ENCODE measurements at regions not wholly inside any gene's neighbourhood (a gene's known extent, or its start where the extent isn't known, plus 50 kb on each side); places are given as distances from the start of the nearest gene placed in this dataset.

- no peak overlapping the region for H3K4me2 ChIP-seq
- H3K9ac ChIP-seq = no peak overlapping the region
Observed at GRCh38 chr14:98859301-98859700, 412.7 kb downstream of the BCL11B start.

GRCh38 chr14:98864211-98864610, 407.8 kb downstream of the BCL11B start:
- no peaks in the 10 kb centered on the region for H3K27me3 ChIP-seq
- H3K4me2 ChIP-seq = no peak overlapping the region

More at GRCh38 chr14:98859301-98859700, 412.7 kb downstream of the BCL11B start:
- Histone ChIP-seq H3K9me3 (replicated peaks in 1 of 11) (no peaks in the 10 kb centered on the region), H3K4me1 (no peaks in the 10 kb centered on the region), H3K27ac (no peak overlapping the region), H3K4me3 (no peak overlapping the region), H4K20me1 (no peaks in the 10 kb centered on the region), H3K36me3 (no peaks in the 10 kb centered on the region), H3K27me3 (no peaks in the 10 kb centered on the region)
- TF ChIP-seq Cebpa-rat (IDR thresholded peaks at IDR 0.05) = no peak

GRCh38 chr14:98867146-98867545, 404.9 kb downstream of the BCL11B start:
- no peak overlapping the region for H3K4me2 ChIP-seq
- TF ChIP-seq Cebpa-rat (IDR thresholded peaks at IDR 0.05) = no peak
- no peak overlapping the region for H3K27ac ChIP-seq
- H3K27me3 ChIP-seq = no peaks in the 10 kb centered on the region
- no peaks in the 10 kb centered on the region for H3K4me1 ChIP-seq
- H3K36me3 ChIP-seq = no peaks in the 10 kb centered on the region
- no peaks in the 10 kb centered on the region for H3K9me3 ChIP-seq (replicated peaks in 1 of 11)
- H3K9ac ChIP-seq = no peak overlapping the region
- H4K20me1 ChIP-seq = no peaks in the 10 kb centered on the region
- H3K4me3 ChIP-seq = no peak overlapping the region

More at GRCh38 chr14:98864211-98864610, 407.8 kb downstream of the BCL11B start:
- no peak for TF ChIP-seq Cebpa-rat (IDR thresholded peaks at IDR 0.05)
- no peaks in the 10 kb centered on the region for H3K4me1 ChIP-seq
- no peaks in the 10 kb centered on the region for H3K36me3 ChIP-seq
- no peaks in the 10 kb centered on the region for H4K20me1 ChIP-seq
- no peak overlapping the region for H3K27ac ChIP-seq
- no peaks in the 10 kb centered on the region for H3K9me3 ChIP-seq (replicated peaks in 1 of 11)
- no peak overlapping the region for H3K4me3 ChIP-seq
- H3K9ac ChIP-seq = no peak overlapping the region

- no peaks in the 10 kb centered on the region for H4K20me1 ChIP-seq
- H3K36me3 ChIP-seq = no peaks in the 10 kb centered on the region
- H3K27me3 ChIP-seq = no peaks in the 10 kb centered on the region
- no peak overlapping the region for H3K4me3 ChIP-seq
- H3K27ac ChIP-seq = no peak overlapping the region
- H3K4me2 ChIP-seq = no peak overlapping the region
- no peak overlapping the region for H3K9ac ChIP-seq
- H3K4me1 ChIP-seq = no peaks in the 10 kb centered on the region
- no peaks in the 10 kb centered on the region for H3K9me3 ChIP-seq (replicated peaks in 1 of 11)
- peak in 3 of 11 experiments; percentile 12 to 71 (median 26); a peak in 3 of 22 replicates for TF ChIP-seq Cebpa-rat (IDR thresholded peaks at IDR 0.05)
Observed at GRCh38 chr14:98867726-98868125, 404.3 kb downstream of the BCL11B start.

- TF ChIP-seq Cebpa-rat (IDR thresholded peaks at IDR 0.05) = no peak
- Histone ChIP-seq H3K9me3 (replicated peaks in 1 of 11) (no peaks in the 10 kb centered on the region), H3K4me1 (no peaks in the 10 kb centered on the region), H3K27ac (no peak overlapping the region), H3K4me3 (no peak overlapping the region), H3K27me3 (no peaks in the 10 kb centered on the region), H4K20me1 (no peaks in the 10 kb centered on the region), H3K9ac (no peak overlapping the region), H3K36me3 (no peaks in the 10 kb centered on the region), H3K4me2 (no peak overlapping the region)
Observed at GRCh38 chr14:98868866-98869265, 403.1 kb downstream of the BCL11B start.

- Histone ChIP-seq H3K27me3 (no peaks in the 10 kb centered on the region), H3K4me3 (no peak overlapping the region), H3K9me3 (replicated peaks in 1 of 11) (peaks cover 0 to 15% (median 4%) of the 10 kb centered on the region in 11 experiments; a peak in 10 of 22 replicates), H3K27ac (no peak overlapping the region), H3K9ac (no peak overlapping the region), H3K4me2 (no peak overlapping the region), H3K36me3 (no peaks in the 10 kb centered on the region), H3K4me1 (no peaks in the 10 kb centered on the region), H4K20me1 (no peaks in the 10 kb centered on the region)
- no peak for TF ChIP-seq Cebpa-rat (IDR thresholded peaks at IDR 0.05)
Observed at GRCh38 chr14:98871796-98872195, 400.2 kb downstream of the BCL11B start.

- H3K9me3 ChIP-seq (replicated peaks in 1 of 11) = peaks cover 37 to 59% (median 45%) of the 10 kb centered on the region in 11 experiments
- H3K4me1 ChIP-seq = no peaks in the 10 kb centered on the region
- no peaks in the 10 kb centered on the region for H3K27me3 ChIP-seq
- H3K4me2 ChIP-seq = no peak overlapping the region
- TF ChIP-seq Cebpa-rat (IDR thresholded peaks at IDR 0.05) = no peak
- H3K36me3 ChIP-seq = no peaks in the 10 kb centered on the region
- H3K27ac ChIP-seq = no peak overlapping the region
- no peaks in the 10 kb centered on the region for H4K20me1 ChIP-seq
- H3K4me3 ChIP-seq = no peak overlapping the region
- H3K9ac ChIP-seq = no peak overlapping the region
Observed at GRCh38 chr14:98877065-98877464, 394.9 kb downstream of the BCL11B start.

- H3K27me3 ChIP-seq = no peaks in the 10 kb centered on the region
Observed at GRCh38 chr14:98878282-98878681, 393.7 kb downstream of the BCL11B start.

GRCh38 chr14:98886982-98887381, 385.0 kb downstream of the BCL11B start:
- Histone ChIP-seq H4K20me1 (no peaks in the 10 kb centered on the region), H3K9ac (no peak overlapping the region), H3K27me3 (no peaks in the 10 kb centered on the region), H3K4me1 (no peaks in the 10 kb centered on the region), H3K4me2 (no peak overlapping the region), H3K4me3 (no peak overlapping the region), H3K9me3 (replicated peaks in 1 of 11) (peaks cover 0 to 9% (median 2%) of the 10 kb centered on the region in 11 experiments; a peak in 13 of 22 replicates), H3K27ac (no peak overlapping the region), H3K36me3 (no peaks in the 10 kb centered on the region)
- no peak for TF ChIP-seq Cebpa-rat (IDR thresholded peaks at IDR 0.05)

More at GRCh38 chr14:98878282-98878681, 393.7 kb downstream of the BCL11B start:
- no peaks in the 10 kb centered on the region for H3K4me1 ChIP-seq
- no peak overlapping the region for H3K27ac ChIP-seq
- no peaks in the 10 kb centered on the region for H4K20me1 ChIP-seq
- H3K9me3 ChIP-seq (replicated peaks in 1 of 11) = peaks cover 38 to 61% (median 45%) of the 10 kb centered on the region in 11 experiments
- no peak overlapping the region for H3K9ac ChIP-seq
- H3K4me3 ChIP-seq = no peak overlapping the region
- no peaks in the 10 kb centered on the region for H3K36me3 ChIP-seq
- no peak for TF ChIP-seq Cebpa-rat (IDR thresholded peaks at IDR 0.05)
- H3K4me2 ChIP-seq = no peak overlapping the region

GRCh38 chr14:98888281-98888680, 383.7 kb downstream of the BCL11B start:
- Histone ChIP-seq H3K9me3 (replicated peaks in 1 of 11) (peaks cover 0 to 9% (median 0%) of the 10 kb centered on the region in 11 experiments; a peak in 2 of 22 replicates), H3K4me2 (no peak overlapping the region)
- TF ChIP-seq Cebpa-rat (IDR thresholded peaks at IDR 0.05) = no peak

More at GRCh38 chr14:98888281-98888680, 383.7 kb downstream of the BCL11B start:
- Histone ChIP-seq H4K20me1 (no peaks in the 10 kb centered on the region), H3K4me3 (no peak overlapping the region), H3K36me3 (no peaks in the 10 kb centered on the region), H3K9ac (no peak overlapping the region), H3K4me1 (no peaks in the 10 kb centered on the region), H3K27ac (no peak overlapping the region), H3K27me3 (no peaks in the 10 kb centered on the region)

Data from BLaER1 treated with 17β-estradiol and CSF1 and Interleukin-3, amounts not matched to agents 10 nM and 100 nM (cell line).